GM12878 (cell line): ENCODE measurements at regions not wholly inside any gene's neighbourhood (a gene's known extent, or its start where the extent isn't known, plus 50 kb on each side); places are given as distances from the start of the nearest gene placed in this dataset.
"Not testable (repeated sequence)": the region's sequence is repeated elsewhere in the genome, so short reads cannot be mapped to it uniquely, and the experiment has no call there.

Source experiments
- ATAC-seq: fragments of 200-7000 bp; cut with Tn5 transposase; 3 replicates; pipeline ENCODE4 v1.9.1; 2020; ENCODE audit warnings: mild to moderate bottlenecking, moderate library complexity
- BruUV-seq: library from RNA; stranded (reverse); fragments of 400-500 nt; replicated peaks from 2 replicates; lab custom pipeline; 2021; lab: Mats Ljungman, UMichigan
- CTCF ChIA-PET: fragments of 300-600 bp; sonication (Branson Sonifier 250); formaldehyde crosslinking; extraction: SDS; loops from one replicate; lab custom pipeline; 2021; ENCODE audit warnings: inconsistent platforms; lab: Yijun Ruan, JAX
- POLR2A ChIA-PET: fragments of 350-600 bp; formaldehyde crosslinking; extraction: SDS; loops from one replicate; lab custom pipeline; 2021; ENCODE audit warnings: inconsistent platforms; lab: Charles Lee
- RAD21 ChIA-PET: fragments of 300-600 bp; sonication (Branson Sonifier 250); formaldehyde crosslinking; loops from one replicate; lab custom pipeline; 2023; ENCODE audit warnings: antibody characterized with exemption; ENCODE audit not compliant: unreplicated experiment; lab: Charles Lee
- SMC1A ChIA-PET: fragments of 300-600 bp; sonication (Branson Sonifier 250); formaldehyde crosslinking; loops from one replicate; lab custom pipeline; 2023; ENCODE audit not compliant: unreplicated experiment, uncharacterized antibody; lab: Charles Lee
- DNase-seq: peaks from one replicate; pipeline ENCODE4 v3.0.0-alpha.2; 2011; ENCODE audit warnings: low read depth, low spot score
- FAIRE-seq: peaks from 3 replicates; lab custom pipeline; 2011; peaks lifted over from hg19 to GRCh38; lab: Jason Lieb, UNC
- H2AFZ ChIP-seq: 2 replicates; pipeline ENCODE4 v1.6.0; 2011; ENCODE audit warnings: low read depth, low read length, control low read depth; ENCODE audit not compliant: control insufficient read depth
- H3K27ac ChIP-seq: 2 replicates; pipeline ENCODE4 v1.5.1; 2011; ENCODE audit warnings: control low read depth; ENCODE audit not compliant: control insufficient read depth, insufficient read depth
- H3K27me3 ChIP-seq, 2 experiments: replicated peaks in 1 of 2; 2 replicates each; pipeline versions ENCODE4 v1.6.0 to v1.6.1; 2011; ENCODE audit warnings: low read length in 1 of 2; ENCODE audit not compliant: control insufficient read depth in 2 of 2, insufficient read depth in 2 of 2
- H3K36me3 ChIP-seq, 2 experiments: 2 replicates each; pipeline ENCODE4 v1.5.1; 2011; ENCODE audit warnings: low read length in 1 of 2; ENCODE audit not compliant: control insufficient read depth in 2 of 2, insufficient read depth in 2 of 2
- H3K4me1 ChIP-seq: 2 replicates; pipeline ENCODE4 v1.6.1; 2011; ENCODE audit warnings: mild to moderate bottlenecking, low read length, moderate library complexity, mixed read lengths; ENCODE audit not compliant: control insufficient read depth, insufficient read depth
- H3K4me2 ChIP-seq: 2 replicates; pipeline ENCODE4 v1.6.0; 2011; ENCODE audit warnings: control low read depth; ENCODE audit not compliant: control insufficient read depth, insufficient read depth
- H3K4me3 ChIP-seq: fragments of 200-600 bp; sonication (generic); 2 replicates; pipeline ENCODE4 v1.5.1; 2016
- H3K79me2 ChIP-seq: 2 replicates; pipeline ENCODE4 v1.6.0; 2011; ENCODE audit warnings: low read length; ENCODE audit not compliant: control insufficient read depth, insufficient read depth
- H3K9ac ChIP-seq: 2 replicates; pipeline ENCODE4 v1.8.0; 2011; ENCODE audit warnings: low read length, control low read depth, mixed read lengths; ENCODE audit not compliant: control insufficient read depth, insufficient read depth
- H3K9me3 ChIP-seq: replicated peaks from 3 replicates; pipeline ENCODE4 v1.5.1; 2011; ENCODE audit warnings: mild to moderate bottlenecking, low read length; ENCODE audit not compliant: control insufficient read depth, insufficient read depth
- H4K20me1 ChIP-seq: 2 replicates; pipeline ENCODE4 v1.6.0; 2011; ENCODE audit not compliant: control insufficient read depth, insufficient read depth
- KDM1A ChIP-seq: fragments of 200-600 bp; sonication (generic); IDR thresholded peaks from 2 replicates; pipeline ENCODE4 v1.6.1; 2016; ENCODE audit warnings: borderline replicate concordance
- MTA3 ChIP-seq: IDR thresholded peaks from 2 replicates; pipeline ENCODE4 v1.6.1; 2012; ENCODE audit warnings: low read length, inconsistent platforms, borderline replicate concordance
- MXI1 ChIP-seq: fragments of 150-350 bp; IDR thresholded peaks from 2 replicates; pipeline ENCODE4 v1.6.1; 2011; ENCODE audit warnings: low read depth, mild to moderate bottlenecking, inconsistent platforms, low read length, improper control_type of control experiment
- NR2C1 ChIP-seq: fragments of 450-650 bp; IDR thresholded peaks from 2 replicates; pipeline ENCODE4 v1.6.1; 2017; ENCODE audit warnings: antibody characterized with exemption, mild to moderate bottlenecking, moderate library complexity
- SUPT20H ChIP-seq: IDR thresholded peaks from 2 replicates; pipeline ENCODE4 v1.6.1; 2011; ENCODE audit warnings: low read depth, mild to moderate bottlenecking, low read length, moderate library complexity, borderline replicate concordance; ENCODE audit not compliant: control insufficient read depth
- USF1 ChIP-seq: IDR thresholded peaks from 2 replicates; pipeline ENCODE4 v1.6.1; 2011; ENCODE audit warnings: borderline replicate concordance, low read depth, mild to moderate bottlenecking, moderate library complexity, mixed read lengths, low read length; ENCODE audit not compliant: insufficient read depth; ENCODE audit errors: extremely low read length
- WGBS: methylation state at CpG from one replicate; pipeline ENCODE4 v1.1.6; 2016; ENCODE audit warnings: low lambda C conversion rate; ENCODE audit not compliant: insufficient replicate concordance, insufficient coverage; ENCODE audit errors: missing lambda C conversion rate; 5-methylcytosine and 5-hydroxymethylcytosine counted together
- in situ Hi-C: fragments of 300-500 bp; cut with MboI; formaldehyde crosslinking; loops from 9 replicates; pipeline ENCODE4 v1.14.3; 2018; ENCODE audit warnings: mixed read lengths
- intact Hi-C: fragments of 100-400 bp; cut with micrococcal nuclease; formaldehyde crosslinking; loops from one replicate; pipeline ENCODE4 v1.14.2; 2022; ENCODE audit not compliant: unreplicated experiment
- TF ChIP-seq, protein P1 (sequence below): fragments of 450-650 bp; formaldehyde crosslinking; IDR thresholded peaks from 2 replicates; pipeline ENCODE4 v1.4.0; 2022; ENCODE audit warnings: mild to moderate bottlenecking, moderate library complexity

- TF ChIP-seq, protein P1, sequence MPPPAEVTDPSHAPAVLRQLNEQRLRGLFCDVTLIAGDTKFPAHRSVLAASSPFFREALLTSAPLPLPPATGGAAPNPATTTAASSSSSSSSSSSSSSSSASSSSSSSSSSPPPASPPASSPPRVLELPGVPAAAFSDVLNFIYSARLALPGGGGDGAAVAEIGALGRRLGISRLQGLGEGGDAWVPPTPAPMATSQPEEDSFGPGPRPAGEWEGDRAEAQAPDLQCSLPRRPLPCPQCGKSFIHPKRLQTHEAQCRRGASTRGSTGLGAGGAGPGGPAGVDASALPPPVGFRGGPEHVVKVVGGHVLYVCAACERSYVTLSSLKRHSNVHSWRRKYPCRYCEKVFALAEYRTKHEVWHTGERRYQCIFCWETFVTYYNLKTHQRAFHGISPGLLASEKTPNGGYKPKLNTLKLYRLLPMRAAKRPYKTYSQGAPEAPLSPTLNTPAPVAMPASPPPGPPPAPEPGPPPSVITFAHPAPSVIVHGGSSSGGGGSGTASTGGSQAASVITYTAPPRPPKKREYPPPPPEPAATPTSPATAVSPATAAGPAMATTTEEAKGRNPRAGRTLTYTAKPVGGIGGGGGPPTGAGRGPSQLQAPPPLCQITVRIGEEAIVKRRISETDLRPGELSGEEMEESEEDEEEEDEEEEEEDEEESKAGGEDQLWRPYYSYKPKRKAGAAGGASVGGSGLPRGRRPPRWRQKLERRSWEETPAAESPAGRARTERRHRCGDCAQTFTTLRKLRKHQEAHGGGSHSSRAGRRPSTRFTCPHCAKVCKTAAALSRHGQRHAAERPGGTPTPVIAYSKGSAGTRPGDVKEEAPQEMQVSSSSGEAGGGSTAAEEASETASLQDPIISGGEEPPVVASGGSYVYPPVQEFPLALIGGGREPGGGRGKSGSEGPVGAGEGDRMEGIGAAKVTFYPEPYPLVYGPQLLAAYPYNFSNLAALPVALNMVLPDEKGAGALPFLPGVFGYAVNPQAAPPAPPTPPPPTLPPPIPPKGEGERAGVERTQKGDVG (CRISPR knock-in tag), result no peak
- TF ChIP-seq NR2C1, result no peak
- TF ChIP-seq MTA3, result no peak
- TF ChIP-seq MXI1, result no peak
- TF ChIP-seq SUPT20H, result no peak
- TF ChIP-seq KDM1A, result no peak
- TF ChIP-seq USF1, result no peak
Observed at GRCh38 chr5:23428705-23429104, 78.7 kb upstream of the PRDM9 start (continued).

- H3K4me1 ChIP-seq, H3K36me3 ChIP-seq, H3K27ac ChIP-seq, H4K20me1 ChIP-seq, POLR2A ChIA-PET, H2AFZ ChIP-seq, RAD21 ChIA-PET, FAIRE-seq, in situ Hi-C loops, BruUV-seq, H3K4me3 ChIP-seq, H3K27me3 ChIP-seq, H3K4me2 ChIP-seq, H3K79me2 ChIP-seq, H3K9ac ChIP-seq, CTCF ChIA-PET, DNase-seq, intact Hi-C loops, H3K9me3 ChIP-seq: not testable (repeated sequence)
- SMC1A ChIA-PET, result interaction anchor here (1.3 kb wide), 1 partner anchor 30 kb away, joined by 3 read pairs; no protein-coding TSS in a partner anchor
- 2% methylated on average over 3 of the region's 3 CpGs for WGBS
- ATAC-seq, result peak; percentile 45; the same call in 2 of the 3 replicates
Observed at GRCh38 chr5:23420214-23420613, 87.2 kb upstream of the PRDM9 start.
